HEK293 (cell line): ENCODE measurements at regions not wholly inside any gene's neighbourhood (a gene's known extent, or its start where the extent isn't known, plus 50 kb on each side); places are given as distances from the start of the nearest gene placed in this dataset.

Experiments used
- CTCF ChIA-PET: fragments of 350-600 bp; formaldehyde crosslinking; extraction: SDS; loops from one replicate; lab custom pipeline; 2021; ENCODE audit warnings: antibody characterized with exemption; lab: Yijun Ruan, JAX
- POLR2A ChIA-PET: fragments of 300-600 bp; formaldehyde crosslinking; extraction: SDS; loops from one replicate; lab custom pipeline; 2020; ENCODE audit warnings: antibody characterized with exemption, inconsistent platforms; lab: Yijun Ruan, JAX
- H3K27ac ChIP-seq: fragments of 200-500 bp; sonication (Bioruptor generic); 2 replicates; pipeline ENCODE4 v1.5.1; 2014; ENCODE audit warnings: low read depth, low read length, control low read depth, inconsistent platforms; ENCODE audit errors: extremely low read depth
- H3K36me3 ChIP-seq, 2 experiments: fragments of 200-500 bp in 1 of 2; sonication (Bioruptor generic) in 1 of 2; 1 replicate in 1 of 2; 2 replicates in 1 of 2; pipeline ENCODE4 v1.5.1; 2014 to 2017; ENCODE audit warnings: inconsistent platforms in 2 of 2, low read length in 2 of 2; ENCODE audit not compliant: control insufficient read depth in 2 of 2, insufficient read depth in 1 of 2
- H3K4me1 ChIP-seq: fragments of 200-500 bp; sonication (Bioruptor generic); 2 replicates; pipeline ENCODE4 v1.5.1; 2014; ENCODE audit warnings: mild to moderate bottlenecking, low read length, inconsistent platforms; ENCODE audit not compliant: control insufficient read depth, insufficient read depth
- H3K4me3 ChIP-seq: 2 replicates; pipeline ENCODE4 v1.5.1; 2011; ENCODE audit warnings: low read depth, mild to moderate bottlenecking, control low read depth, low read length, moderate library complexity
- H3K9me3 ChIP-seq: fragments of 200-500 bp; sonication (Bioruptor generic); 2 replicates; pipeline ENCODE4 v1.5.1; 2014; ENCODE audit warnings: low read depth, low read length, inconsistent platforms; ENCODE audit not compliant: control insufficient read depth, insufficient read depth
- GLI2 ChIP-seq: fragments of 450-650 bp; formaldehyde crosslinking; IDR thresholded peaks from 2 replicates; pipeline ENCODE4; 2017; ENCODE audit warnings: missing biosample characterization, missing genetic modification characterization, low read depth, borderline replicate concordance
- HOXA7 ChIP-seq: sonication (generic); formaldehyde crosslinking; IDR thresholded peaks from 2 replicates; pipeline ENCODE4 v1.8.1; 2022; ENCODE audit warnings: missing genetic modification reagents, borderline replicate concordance
- KLF8 ChIP-seq: fragments of 450-650 bp; formaldehyde crosslinking; IDR thresholded peaks from 2 replicates; pipeline ENCODE4 v1.5.1; 2016; ENCODE audit warnings: missing biosample characterization, missing genetic modification characterization
- PRDM6 ChIP-seq: fragments of 450-650 bp; formaldehyde crosslinking; IDR thresholded peaks from 2 replicates; pipeline ENCODE4 v1.5.1; 2017; ENCODE audit warnings: missing biosample characterization, missing genetic modification characterization
- SP3 ChIP-seq: fragments of 450-650 bp; formaldehyde crosslinking; IDR thresholded peaks from 2 replicates; pipeline ENCODE4 v1.5.1; 2016; ENCODE audit warnings: missing biosample characterization, missing genetic modification characterization
- WT1 ChIP-seq: fragments of 450-650 bp; formaldehyde crosslinking; IDR thresholded peaks from 2 replicates; pipeline ENCODE4 v1.5.1; 2016; ENCODE audit warnings: missing biosample characterization, missing genetic modification characterization
- ZFHX2 ChIP-seq: fragments of 450-650 bp; formaldehyde crosslinking; conservative IDR thresholded peaks from 2 replicates; pipeline ENCODE4 v1.5.1; 2016; ENCODE audit warnings: missing biosample characterization, missing genetic modification characterization
- ZNF112 ChIP-seq: fragments of 450-650 bp; formaldehyde crosslinking; IDR thresholded peaks from 2 replicates; pipeline ENCODE4 v1.5.0; 2017; ENCODE audit warnings: missing biosample characterization, missing genetic modification characterization
- ZNF114 ChIP-seq: fragments of 450-650 bp; formaldehyde crosslinking; IDR thresholded peaks from 2 replicates; pipeline ENCODE4 v1.5.0; 2017; ENCODE audit warnings: missing biosample characterization, missing genetic modification characterization
- ZNF133 ChIP-seq: fragments of 450-650 bp; formaldehyde crosslinking; IDR thresholded peaks from 2 replicates; pipeline ENCODE4 v1.5.1; 2016; ENCODE audit warnings: missing biosample characterization, missing genetic modification characterization
- ZNF175 ChIP-seq: fragments of 450-650 bp; formaldehyde crosslinking; IDR thresholded peaks from 2 replicates; pipeline ENCODE4 v1.5.1; 2016; ENCODE audit warnings: missing biosample characterization, missing genetic modification characterization
- ZNF341 ChIP-seq: fragments of 450-650 bp; formaldehyde crosslinking; IDR thresholded peaks from 2 replicates; pipeline ENCODE4; 2016; ENCODE audit warnings: low read depth, missing biosample characterization, missing genetic modification characterization
- ZNF391 ChIP-seq: fragments of 450-650 bp; formaldehyde crosslinking; IDR thresholded peaks from 2 replicates; pipeline ENCODE4 v1.5.1; 2016; ENCODE audit warnings: low read depth, missing biosample characterization, missing genetic modification characterization, borderline replicate concordance
- ZNF394 ChIP-seq: fragments of 450-650 bp; formaldehyde crosslinking; IDR thresholded peaks from 2 replicates; pipeline ENCODE4 v1.5.1; 2016; ENCODE audit warnings: missing biosample characterization, missing genetic modification characterization, mild to moderate bottlenecking, moderate library complexity, borderline replicate concordance
- ZNF473 ChIP-seq: fragments of 450-650 bp; formaldehyde crosslinking; IDR thresholded peaks from 2 replicates; pipeline ENCODE4 v1.5.1; 2017; ENCODE audit warnings: missing biosample characterization, missing genetic modification characterization
- ZNF549 ChIP-seq: fragments of 450-650 bp; IDR thresholded peaks from 2 replicates; pipeline ENCODE4 v1.5.1; 2018; ENCODE audit warnings: missing biosample characterization, missing genetic modification characterization, mild to moderate bottlenecking, inconsistent platforms, moderate library complexity
- ZNF610 ChIP-seq: fragments of 450-650 bp; formaldehyde crosslinking; IDR thresholded peaks from 2 replicates; pipeline ENCODE4 v1.5.1; 2016; ENCODE audit warnings: missing biosample characterization, missing genetic modification characterization, borderline replicate concordance
- ZNF692 ChIP-seq: fragments of 450-650 bp; formaldehyde crosslinking; IDR thresholded peaks from 2 replicates; pipeline ENCODE4 v1.5.1; 2016; ENCODE audit warnings: missing biosample characterization, missing genetic modification characterization
- TF ChIP-seq, protein P1 (sequence below): fragments of 450-650 bp; formaldehyde crosslinking; IDR thresholded peaks from 2 replicates; pipeline ENCODE4 v1.5.1; 2016; ENCODE audit warnings: missing biosample characterization, missing genetic modification characterization, borderline replicate concordance
- TF ChIP-seq, protein P2 (sequence below): fragments of 450-650 bp; formaldehyde crosslinking; optimal IDR thresholded peaks from 2 replicates; pipeline ENCODE3; 2016; ENCODE audit warnings: missing biosample characterization, mild to moderate bottlenecking, missing genetic modification characterization

DNA sequence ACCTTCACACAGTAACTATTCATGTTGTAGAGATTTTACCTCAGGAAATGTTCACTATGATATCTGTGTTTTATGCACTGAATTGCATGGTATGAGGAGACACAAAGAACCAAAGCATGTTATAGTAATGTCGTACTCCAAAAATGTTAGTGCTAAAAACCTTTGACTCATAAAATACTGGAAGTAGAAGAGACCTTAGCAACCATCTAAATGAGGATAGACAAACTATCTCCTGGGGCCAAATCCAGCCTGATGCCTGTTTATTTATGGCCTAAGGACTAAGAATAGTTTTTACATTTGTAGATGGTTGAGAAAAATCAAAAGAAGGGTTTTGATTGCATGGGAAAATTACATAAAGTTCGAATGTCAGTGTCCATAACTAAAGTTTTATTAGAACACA, 535.1 kb downstream of the INHBA start:
- Histone ChIP-seq H3K9me3 (no peaks in the 10 kb centered on the region), H3K27ac (no peak overlapping the region), H3K4me1 (no peaks in the 10 kb centered on the region), H3K4me3 (no peak overlapping the region), H3K36me3 (no peaks in the 10 kb centered on the region)
- ChIA-PET CTCF (no interaction called here), POLR2A (no interaction called here)
- TF ChIP-seq, protein P1, sequence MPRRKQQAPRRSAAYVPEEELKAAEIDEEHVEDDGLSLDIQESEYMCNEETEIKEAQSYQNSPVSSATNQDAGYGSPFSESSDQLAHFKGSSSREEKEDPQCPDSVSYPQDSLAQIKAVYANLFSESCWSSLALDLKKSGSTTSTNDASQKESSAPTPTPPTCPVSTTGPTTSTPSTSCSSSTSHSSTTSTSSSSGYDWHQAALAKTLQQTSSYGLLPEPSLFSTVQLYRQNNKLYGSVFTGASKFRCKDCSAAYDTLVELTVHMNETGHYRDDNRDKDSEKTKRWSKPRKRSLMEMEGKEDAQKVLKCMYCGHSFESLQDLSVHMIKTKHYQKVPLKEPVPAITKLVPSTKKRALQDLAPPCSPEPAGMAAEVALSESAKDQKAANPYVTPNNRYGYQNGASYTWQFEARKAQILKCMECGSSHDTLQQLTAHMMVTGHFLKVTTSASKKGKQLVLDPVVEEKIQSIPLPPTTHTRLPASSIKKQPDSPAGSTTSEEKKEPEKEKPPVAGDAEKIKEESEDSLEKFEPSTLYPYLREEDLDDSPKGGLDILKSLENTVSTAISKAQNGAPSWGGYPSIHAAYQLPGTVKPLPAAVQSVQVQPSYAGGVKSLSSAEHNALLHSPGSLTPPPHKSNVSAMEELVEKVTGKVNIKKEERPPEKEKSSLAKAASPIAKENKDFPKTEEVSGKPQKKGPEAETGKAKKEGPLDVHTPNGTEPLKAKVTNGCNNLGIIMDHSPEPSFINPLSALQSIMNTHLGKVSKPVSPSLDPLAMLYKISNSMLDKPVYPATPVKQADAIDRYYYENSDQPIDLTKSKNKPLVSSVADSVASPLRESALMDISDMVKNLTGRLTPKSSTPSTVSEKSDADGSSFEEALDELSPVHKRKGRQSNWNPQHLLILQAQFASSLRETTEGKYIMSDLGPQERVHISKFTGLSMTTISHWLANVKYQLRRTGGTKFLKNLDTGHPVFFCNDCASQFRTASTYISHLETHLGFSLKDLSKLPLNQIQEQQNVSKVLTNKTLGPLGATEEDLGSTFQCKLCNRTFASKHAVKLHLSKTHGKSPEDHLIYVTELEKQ (tag by site-specific recombination), result no peak
- TF ChIP-seq ZNF112 (tag by site-specific recombination) (no peak), ZNF341 (tag by site-specific recombination) (no peak), HOXA7 (CRISPR knock-in tag) (no peak), ZNF692 (tag by site-specific recombination) (no peak), ZNF394 (tag by site-specific recombination) (no peak), ZNF175 (no peak), ZNF473 (no peak), SP3 (tag by site-specific recombination) (no peak), ZNF133 (tag by site-specific recombination) (no peak), WT1 (no peak), GLI2 (tag by site-specific recombination) (no peak), ZNF549 (no peak), ZFHX2 (no peak), ZNF114 (tag by site-specific recombination) (no peak), KLF8 (no peak), PRDM6 (no peak)
- TF ChIP-seq, protein P2, sequence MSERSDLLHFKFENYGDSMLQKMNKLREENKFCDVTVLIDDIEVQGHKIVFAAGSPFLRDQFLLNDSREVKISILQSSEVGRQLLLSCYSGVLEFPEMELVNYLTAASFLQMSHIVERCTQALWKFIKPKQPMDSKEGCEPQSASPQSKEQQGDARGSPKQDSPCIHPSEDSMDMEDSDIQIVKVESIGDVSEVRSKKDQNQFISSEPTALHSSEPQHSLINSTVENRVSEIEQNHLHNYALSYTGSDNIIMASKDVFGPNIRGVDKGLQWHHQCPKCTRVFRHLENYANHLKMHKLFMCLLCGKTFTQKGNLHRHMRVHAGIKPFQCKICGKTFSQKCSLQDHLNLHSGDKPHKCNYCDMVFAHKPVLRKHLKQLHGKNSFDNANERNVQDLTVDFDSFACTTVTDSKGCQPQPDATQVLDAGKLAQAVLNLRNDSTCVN (tag by site-specific recombination), result no peak

DNA sequence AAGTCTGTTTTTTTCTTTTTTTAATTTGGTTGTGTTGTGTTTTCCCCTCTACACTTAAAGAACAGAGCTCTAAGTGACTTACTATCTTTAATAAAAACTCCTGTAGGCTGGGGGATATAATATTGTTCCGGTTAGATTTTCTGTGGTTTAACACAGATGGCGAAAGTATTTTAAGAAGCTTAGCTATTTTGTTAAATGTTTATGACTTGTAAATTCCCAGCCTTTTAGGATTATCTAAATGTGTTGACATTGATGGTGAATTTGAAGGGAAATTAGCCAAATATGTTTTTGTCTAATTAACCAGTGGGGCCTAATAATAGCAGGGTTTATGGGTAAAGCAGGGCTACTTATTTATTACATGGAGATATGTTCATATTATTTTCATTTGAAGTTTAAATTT, 538.5 kb downstream of the INHBA start:
- H3K4me3 ChIP-seq, result no peak overlapping the region
- no peaks in the 10 kb centered on the region for H3K4me1 ChIP-seq
- no peaks in the 10 kb centered on the region for H3K36me3 ChIP-seq
- no peak overlapping the region for H3K27ac ChIP-seq
- TF ChIP-seq ZNF391, result no peak
- TF ChIP-seq ZNF610 (tag by site-specific recombination), result no peak
- ChIA-PET POLR2A (interaction anchor here (0.6 kb wide), 1 partner anchor 374 kb away, joined by 4 read pairs; no protein-coding TSS in a partner anchor), CTCF (no interaction called here)
- no peaks in the 10 kb centered on the region for H3K9me3 ChIP-seq
